H1 (cell line): ENCODE measurements at regions not wholly inside any gene's neighbourhood (a gene's known extent, or its start where the extent isn't known, plus 50 kb on each side); places are given as distances from the start of the nearest gene placed in this dataset.

ENCODE experiments used
- CTCF ChIA-PET: fragments of 300-600 bp; sonication (Branson Sonifier 250); formaldehyde crosslinking; loops from one replicate; lab custom pipeline; 2021; ENCODE audit not compliant: partially characterized antibody; lab: Charles Lee
- POLR2A ChIA-PET: fragments of 300-600 bp; sonication (Branson Sonifier 250); formaldehyde crosslinking; loops from one replicate; lab custom pipeline; 2021; ENCODE audit warnings: inconsistent platforms; ENCODE audit not compliant: partially characterized antibody; lab: Charles Lee
- DNase-seq, 2 experiments: peaks; one replicate each; pipeline versions ENCODE4 v3.0.0 to v3.0.0-alpha.2; 2010 to 2022; ENCODE audit warnings: low spot score in 2 of 2, low read depth in 1 of 2, mixed read lengths in 1 of 2
- FAIRE-seq: peaks from 2 replicates; lab custom pipeline; 2011; peaks lifted over from hg19 to GRCh38; lab: Jason Lieb, UNC
- H2AFZ ChIP-seq: 2 replicates; pipeline ENCODE4 v1.8.1; 2012; ENCODE audit warnings: low read length, inconsistent platforms
- H2AK5ac ChIP-seq: 2 replicates; pipeline ENCODE4 v1.6.1; 2013; ENCODE audit warnings: low read depth, low read length
- H2BK120ac ChIP-seq: replicated peaks from 2 replicates; pipeline ENCODE3; 2013; ENCODE audit warnings: low read depth, low read length, inconsistent platforms
- H2BK12ac ChIP-seq: 2 replicates; pipeline ENCODE4 v1.6.1; 2013; ENCODE audit warnings: low read depth, low read length
- H2BK15ac ChIP-seq: 2 replicates; pipeline ENCODE4 v1.6.1; 2013; ENCODE audit warnings: low read length
- H2BK20ac ChIP-seq: 2 replicates; pipeline ENCODE4 v1.6.1; 2013; ENCODE audit warnings: low read length
- H2BK5ac ChIP-seq: 2 replicates; pipeline ENCODE4 v1.6.1; 2013; ENCODE audit warnings: low read depth, low read length
- H3K14ac ChIP-seq: 2 replicates; pipeline ENCODE4 v1.6.1; 2013; ENCODE audit warnings: inconsistent platforms; ENCODE audit not compliant: insufficient read length
- H3K18ac ChIP-seq: 2 replicates; pipeline ENCODE4 v1.6.1; 2013; ENCODE audit warnings: low read length; ENCODE audit errors: extremely low read depth
- H3K23ac ChIP-seq: 2 replicates; pipeline ENCODE4 v1.6.1; 2013; ENCODE audit warnings: inconsistent platforms; ENCODE audit not compliant: insufficient read length
- H3K23me2 ChIP-seq: 2 replicates; pipeline ENCODE4 v1.6.1; 2013; ENCODE audit warnings: low read depth, low read length
- H3K27ac ChIP-seq: 2 replicates; pipeline ENCODE4 v1.6.1; 2011; ENCODE audit warnings: low read depth, low read length, inconsistent platforms
- H3K27me3 ChIP-seq, 4 experiments: replicated peaks in 1 of 4; 1 replicate in 1 of 4; 2 replicates in 3 of 4; pipeline versions ENCODE4 v1.6.1 to v1.8.1; 2011 to 2013; ENCODE audit warnings: low read length in 3 of 4, mild to moderate bottlenecking in 3 of 4, inconsistent platforms in 2 of 4, mixed read lengths in 2 of 4, moderate library complexity in 1 of 4; ENCODE audit not compliant: control insufficient read depth in 3 of 4, insufficient read depth in 3 of 4; ENCODE audit errors: extremely low read depth in 1 of 4
- H3K36me3 ChIP-seq, 4 experiments: 2 replicates each; pipeline versions ENCODE4 v1.6.1 to v1.8.1; 2011 to 2013; ENCODE audit warnings: mild to moderate bottlenecking in 4 of 4, low read length in 3 of 4, moderate library complexity in 2 of 4, control low read depth in 1 of 4, inconsistent platforms in 1 of 4; ENCODE audit not compliant: insufficient read depth in 4 of 4, control insufficient read depth in 2 of 4
- H3K4ac ChIP-seq: replicated peaks from 2 replicates; pipeline ENCODE3; 2013; ENCODE audit warnings: low read length, low read depth, mixed read lengths, inconsistent platforms; ENCODE audit not compliant: insufficient read length
- H3K4me1 ChIP-seq, 4 experiments: replicated peaks in 1 of 4; 1 replicate in 1 of 4; 2 replicates in 3 of 4; pipeline versions ENCODE4 v1.6.1 to v1.8.1; 2011 to 2013; ENCODE audit warnings: low read length in 3 of 4, inconsistent platforms in 2 of 4, mixed read lengths in 1 of 4; ENCODE audit not compliant: insufficient read depth in 4 of 4, control insufficient read depth in 3 of 4
- H3K4me2 ChIP-seq, 2 experiments: 2 replicates each; pipeline versions ENCODE4 v1.6.1 to v1.8.1; 2011 to 2013; ENCODE audit warnings: low read depth in 2 of 2, low read length in 2 of 2, control low read depth in 1 of 2, inconsistent platforms in 1 of 2, mild to moderate bottlenecking in 1 of 2; ENCODE audit not compliant: insufficient read depth in 1 of 2
- H3K4me3 ChIP-seq, 4 experiments: fragments of 200-600, 300-600 bp in 1 of 4; sonication (generic), shearing (Covaris generic), sonication (Bioruptor Twin) in 1 of 4; 2 replicates each; pipeline versions ENCODE4 v1.5.1 to v1.8.1; 2011 to 2016; ENCODE audit warnings: low read length in 4 of 4, low read depth in 3 of 4, control low read depth in 2 of 4, inconsistent platforms in 2 of 4, mild to moderate bottlenecking in 2 of 4, mixed read lengths in 1 of 4, moderate library complexity in 1 of 4; ENCODE audit not compliant: insufficient read depth in 2 of 4; ENCODE audit errors: extremely low read depth in 1 of 4
- H3K56ac ChIP-seq: replicated peaks from 2 replicates; pipeline ENCODE3; 2013; ENCODE audit warnings: low read depth, mild to moderate bottlenecking, mixed read lengths, low read length, inconsistent platforms; ENCODE audit not compliant: insufficient read length
- H3K79me1 ChIP-seq: 2 replicates; pipeline ENCODE4 v1.6.1; 2013; ENCODE audit warnings: low read depth, low read length, control low read depth
- H3K79me2 ChIP-seq, 2 experiments: 2 replicates each; pipeline versions ENCODE4 v1.6.1 to v1.8.1; 2012 to 2013; ENCODE audit warnings: low read length in 2 of 2, mild to moderate bottlenecking in 2 of 2, inconsistent platforms in 1 of 2; ENCODE audit not compliant: insufficient read depth in 2 of 2, control insufficient read depth in 1 of 2
- H3K9ac ChIP-seq, 4 experiments: replicated peaks in 1 of 4; 1 replicate in 1 of 4; 2 replicates in 3 of 4; pipeline versions ENCODE4 v1.6.1 to v1.8.1; 2011 to 2013; ENCODE audit warnings: low read depth in 3 of 4, low read length in 3 of 4, control low read depth in 2 of 4, mild to moderate bottlenecking in 2 of 4, moderate library complexity in 2 of 4, inconsistent platforms in 1 of 4; ENCODE audit errors: extremely low read depth in 1 of 4
- H3K9me3 ChIP-seq, 2 experiments: 2 replicates each; pipeline versions ENCODE4 v1.6.1 to v1.8.1; 2012 to 2013; ENCODE audit warnings: mild to moderate bottlenecking in 2 of 2, moderate library complexity in 2 of 2, control low read depth in 1 of 2, inconsistent platforms in 1 of 2, low read depth in 1 of 2, low read length in 1 of 2, mixed read lengths in 1 of 2; ENCODE audit not compliant: insufficient read depth in 2 of 2
- H4K20me1 ChIP-seq, 2 experiments: replicated peaks in 1 of 2; 2 replicates each; pipeline versions ENCODE3 to v1.8.1; 2011 to 2013; ENCODE audit warnings: inconsistent platforms in 2 of 2, low read length in 2 of 2, mild to moderate bottlenecking in 1 of 2; ENCODE audit not compliant: insufficient read depth in 2 of 2, control insufficient read depth in 1 of 2
- H4K5ac ChIP-seq: 2 replicates; pipeline ENCODE4 v1.6.1; 2013; ENCODE audit warnings: low read length, low read depth, mixed read lengths, inconsistent platforms; ENCODE audit not compliant: insufficient read length
- H4K8ac ChIP-seq: 2 replicates; pipeline ENCODE4 v1.8.0; 2013; ENCODE audit warnings: mild to moderate bottlenecking, moderate library complexity, low read length, inconsistent platforms; ENCODE audit not compliant: insufficient read depth; ENCODE audit errors: extremely low read depth
- H4K91ac ChIP-seq: replicated peaks from 2 replicates; pipeline ENCODE3; 2013; ENCODE audit warnings: low read length, mixed read lengths, inconsistent platforms; ENCODE audit not compliant: insufficient read length
- CHD1 ChIP-seq: IDR thresholded peaks from 2 replicates; pipeline ENCODE4 v1.6.1; 2012; ENCODE audit warnings: low read depth, low read length, improper control_type of control experiment
- EGR1 ChIP-seq: IDR thresholded peaks from 2 replicates; pipeline ENCODE4 v1.6.1; 2011; ENCODE audit warnings: low read depth, low read length, borderline replicate concordance
- NANOG ChIP-seq: IDR thresholded peaks from 2 replicates; pipeline ENCODE4 v1.6.1; 2011; ENCODE audit warnings: low read length, low read depth, mild to moderate bottlenecking, inconsistent platforms; ENCODE audit not compliant: insufficient read depth, poor library complexity, severe bottlenecking
- POLR2AphosphoS5 ChIP-seq: IDR thresholded peaks from 2 replicates; pipeline ENCODE4 v1.6.1; 2011; ENCODE audit warnings: low read depth, low read length
- RAD21 ChIP-seq, 2 experiments: IDR thresholded peaks in 1 of 2; conservative IDR thresholded peaks in 1 of 2; 2 replicates each; pipeline ENCODE4 v1.6.1; 2011; ENCODE audit warnings: low read depth in 2 of 2, low read length in 2 of 2, improper control_type of control experiment in 1 of 2, inconsistent platforms in 1 of 2, mild to moderate bottlenecking in 1 of 2, moderate library complexity in 1 of 2
- RFX5 ChIP-seq: IDR thresholded peaks from 2 replicates; pipeline ENCODE4 v1.6.1; 2011; ENCODE audit warnings: low read depth, low read length, improper control_type of control experiment, borderline replicate concordance
- SIRT6 ChIP-seq: IDR thresholded peaks from one replicate; pipeline ENCODE4 v1.7.1; 2012; ENCODE audit warnings: low read length, inconsistent platforms
- SP2 ChIP-seq: IDR thresholded peaks from 2 replicates; pipeline ENCODE4 v1.6.1; 2012; ENCODE audit warnings: mild to moderate bottlenecking, low read length, inconsistent platforms
- SP4 ChIP-seq: IDR thresholded peaks from 2 replicates; pipeline ENCODE4 v1.6.1; 2012; ENCODE audit warnings: low read length, inconsistent platforms
- TEAD4 ChIP-seq: IDR thresholded peaks from 2 replicates; pipeline ENCODE4 v1.6.1; 2012; ENCODE audit warnings: low read depth, low read length, inconsistent platforms, mixed read lengths
- USF2 ChIP-seq: IDR thresholded peaks from 2 replicates; pipeline ENCODE4 v1.6.1; 2011; ENCODE audit warnings: low read length, improper control_type of control experiment
- YY1 ChIP-seq: IDR thresholded peaks from 2 replicates; pipeline ENCODE4 v1.6.1; 2011; ENCODE audit warnings: low read depth, mild to moderate bottlenecking, low read length
- WGBS, 2 experiments: shearing (Covaris generic) in 1 of 2; methylation state at CpG; one replicate each; pipeline versions ENCODE4 v1.1.6 to v1.1.7; 2013 to 2015; ENCODE audit warnings: low lambda C conversion rate in 2 of 2, mixed read lengths in 2 of 2, inconsistent platforms in 1 of 2, low coverage in 1 of 2, missing lambda C conversion rate in 1 of 2; ENCODE audit not compliant: insufficient replicate concordance in 2 of 2, insufficient coverage in 1 of 2, insufficient read length in 1 of 2; ENCODE audit errors: extremely low coverage in 1 of 2, missing lambda C conversion rate in 1 of 2; 5-methylcytosine and 5-hydroxymethylcytosine counted together

- Histone ChIP-seq H3K9me3 (no peaks in the 10 kb centered on the region), H3K79me2 (no peaks in the 10 kb centered on the region), H2BK120ac (no peak overlapping the region), H3K36me3 (no peaks in the 10 kb centered on the region), H3K4me1 (no peaks in the 10 kb centered on the region), H3K18ac (no peak overlapping the region), H2BK20ac (no peak overlapping the region), H3K4ac (no peak overlapping the region), H2BK15ac (no peak overlapping the region), H3K79me1 (no peaks in the 10 kb centered on the region), H3K4me3 (no peak overlapping the region), H3K27ac (no peak overlapping the region), H4K91ac (no peak overlapping the region), H2BK12ac (no peak overlapping the region), H2AK5ac (no peak overlapping the region), H4K5ac (no peak overlapping the region), H3K23ac (no peak overlapping the region), H3K23me2 (no peaks in the 10 kb centered on the region), H4K8ac (no peak overlapping the region), H3K56ac (no peak overlapping the region), H4K20me1 (no peaks in the 10 kb centered on the region), H2AFZ (no peak overlapping the region), H3K14ac (no peak overlapping the region), H2BK5ac (no peak overlapping the region), H3K27me3 (no peaks in the 10 kb centered on the region; a peak in 1 of 7 replicates), H3K4me2 (no peak overlapping the region), H3K9ac (no peak overlapping the region)
- 95% methylated on average over 1 of the region's 1 CpG; no CpG with 5 or more reads in 1 of the 2 experiments for WGBS, 2 experiments
- POLR2A ChIA-PET = no interaction called here
- TF ChIP-seq SIRT6 = no peak
- no peak for TF ChIP-seq POLR2AphosphoS5
- no peak for TF ChIP-seq CHD1
- no peak for TF ChIP-seq EGR1
- no peak for TF ChIP-seq NANOG
- no peak for TF ChIP-seq SP2
- no peak for TF ChIP-seq TEAD4
- TF ChIP-seq USF2 = no peak
- no peak for TF ChIP-seq RAD21 (IDR thresholded peaks at IDR 0.05 in 1 of 2, conservative IDR thresholded peaks at IDR 0.05 in 1 of 2; ENCODE audit: low read depth in 2 of 2, low read length in 2 of 2)
- no peak for TF ChIP-seq SP4
- TF ChIP-seq YY1 = no peak
- TF ChIP-seq RFX5 = no peak
- CTCF ChIA-PET = no interaction called here
- DNase-seq (no peak), FAIRE-seq (no peak)
Observed at GRCh38 chr13:39910041-39910440, 254.6 kb downstream of the COG6 start.
